Thoracic aorta (tissue), 2 donors: ENCODE measurements at regions not wholly inside any gene's neighbourhood (a gene's known extent, or its start where the extent isn't known, plus 50 kb on each side); places are given as distances from the start of the nearest gene placed in this dataset.

Source experiments
- ATAC-seq: fragments of 150-250 bp; one replicate; pipeline ENCODE4 v1.8.0; 2017; ENCODE audit warnings: low read depth; ENCODE audit not compliant: insufficient number of reproducible peaks, low FRiP score
- DNase-seq: peaks from one replicate; pipeline ENCODE4 v3.0.0-alpha.2; 2020; ENCODE audit warnings: low spot score
- H3K27ac ChIP-seq, 2 donors: fragments of 200-600 bp; sonication (generic); 1 replicate in 1 of 2; 2 replicates in 1 of 2; pipeline ENCODE4 v1.5.1; 2016; ENCODE audit warnings: mild to moderate bottlenecking in 2 of 2, moderate library complexity in 2 of 2
- H3K27me3 ChIP-seq: fragments of 200-600 bp; sonication (generic); replicated peaks from 2 replicates; pipeline ENCODE4 v1.6.0; 2016; ENCODE audit warnings: mild to moderate bottlenecking; ENCODE audit not compliant: insufficient read depth
- H3K36me3 ChIP-seq: fragments of 200-600 bp; sonication (generic); one replicate; pipeline ENCODE4 v1.5.1; 2016
- H3K4me1 ChIP-seq, 2 donors: fragments of 200-600 bp; sonication (generic); 1 replicate in 1 of 2; 2 replicates in 1 of 2; pipeline versions ENCODE4 v1.5.1 to v1.6.0; 2016; ENCODE audit warnings: low read depth in 2 of 2, mild to moderate bottlenecking in 1 of 2; ENCODE audit not compliant: control insufficient read depth in 1 of 2
- H3K4me3 ChIP-seq: fragments of 200-600 bp; sonication (generic); 2 replicates; pipeline ENCODE4 v1.5.1; 2016; ENCODE audit warnings: mild to moderate bottlenecking
- H3K9me3 ChIP-seq: fragments of 200-600 bp; sonication (generic); 2 replicates; pipeline ENCODE4 v1.5.1; 2016
- CTCF ChIP-seq: fragments of 200-600 bp; sonication (generic); IDR thresholded peaks from one replicate; pipeline ENCODE4 v1.5.1; 2019; ENCODE audit warnings: antibody characterized with exemption

- no peak overlapping the region for H3K27ac ChIP-seq
- no peak overlapping the region for H3K4me3 ChIP-seq
- no peaks in the 10 kb centered on the region for H3K36me3 ChIP-seq
- H3K9me3 ChIP-seq, result no peaks in the 10 kb centered on the region
- no peaks in the 10 kb centered on the region for H3K4me1 ChIP-seq
- no peak for TF ChIP-seq CTCF
- H3K27me3 ChIP-seq, result no peaks in the 10 kb centered on the region
- no peak for ATAC-seq
- no peak for DNase-seq
Observed at GRCh38 chr2:12341215-12341614, 375.5 kb upstream of the TRIB2 start.

GRCh38 chr2:12341920-12342319, 374.8 kb upstream of the TRIB2 start:
- Histone ChIP-seq H3K27ac (no peak overlapping the region), H3K4me1 (no peaks in the 10 kb centered on the region), H3K4me3 (no peak overlapping the region), H3K36me3 (no peaks in the 10 kb centered on the region), H3K27me3 (no peaks in the 10 kb centered on the region), H3K9me3 (no peaks in the 10 kb centered on the region)
- no peak for DNase-seq
- no peak for TF ChIP-seq CTCF
- ATAC-seq, result no peak

- Histone ChIP-seq H3K9me3 (no peaks in the 10 kb centered on the region), H3K27me3 (no peaks in the 10 kb centered on the region), H3K27ac (no peak overlapping the region), H3K4me3 (no peak overlapping the region), H3K4me1 (no peaks in the 10 kb centered on the region), H3K36me3 (no peaks in the 10 kb centered on the region)
- DNase-seq, result no peak
- TF ChIP-seq CTCF, result no peak
- no peak for ATAC-seq
Observed at GRCh38 chr2:12343141-12343540, 373.6 kb upstream of the TRIB2 start.

- Histone ChIP-seq H3K36me3 (no peaks in the 10 kb centered on the region), H3K27ac (no peak overlapping the region), H3K4me3 (no peak overlapping the region), H3K27me3 (no peaks in the 10 kb centered on the region), H3K4me1 (no peaks in the 10 kb centered on the region), H3K9me3 (no peaks in the 10 kb centered on the region)
- DNase-seq (no peak), ATAC-seq (no peak)
- no peak for TF ChIP-seq CTCF
Observed at GRCh38 chr2:12347066-12347493, 369.7 kb upstream of the TRIB2 start.

- Histone ChIP-seq H3K4me3 (no peak overlapping the region), H3K27me3 (no peaks in the 10 kb centered on the region), H3K27ac (no peak overlapping the region), H3K4me1 (no peaks in the 10 kb centered on the region), H3K36me3 (no peaks in the 10 kb centered on the region), H3K9me3 (no peaks in the 10 kb centered on the region)
- ATAC-seq (no peak), DNase-seq (no peak)
- no peak for TF ChIP-seq CTCF
Observed at GRCh38 chr2:12348216-12348615, 368.5 kb upstream of the TRIB2 start.
